Liver (tissue), 3 donors: ENCODE measurements at regions not wholly inside any gene's neighbourhood (a gene's known extent, or its start where the extent isn't known, plus 50 kb on each side); places are given as distances from the start of the nearest gene placed in this dataset.

Source experiments
- HNF4A ChIP-seq, 2 donors: conservative IDR thresholded peaks; 2 replicates each; pipeline ENCODE4 v1.6.1; 2016; ENCODE audit warnings: antibody characterized with exemption in 2 of 2, mild to moderate bottlenecking in 2 of 2
- RAD21 ChIP-seq, 2 donors: IDR thresholded peaks; 2 replicates each; pipeline ENCODE4 v1.6.1; 2016; ENCODE audit warnings: antibody characterized with exemption in 2 of 2, mild to moderate bottlenecking in 2 of 2
- YY1 ChIP-seq: IDR thresholded peaks from 2 replicates; pipeline ENCODE4 v1.6.1; 2016; ENCODE audit warnings: antibody characterized with exemption, mild to moderate bottlenecking
- TF ChIP-seq, protein P1 (sequence below): fragments of 150-350 bp; IDR thresholded peaks from 2 replicates; pipeline ENCODE4 v1.5.1; 2017; ENCODE audit warnings: improper control_type of control experiment, low read depth, low read length; ENCODE audit not compliant: missing input control
- TF ChIP-seq, protein P2 (sequence below): IDR thresholded peaks from 2 replicates; pipeline ENCODE4 v1.6.1; 2016; ENCODE audit warnings: antibody characterized with exemption, mild to moderate bottlenecking
- donor health status: healthy.
- donor health status: healthy.

DNA sequence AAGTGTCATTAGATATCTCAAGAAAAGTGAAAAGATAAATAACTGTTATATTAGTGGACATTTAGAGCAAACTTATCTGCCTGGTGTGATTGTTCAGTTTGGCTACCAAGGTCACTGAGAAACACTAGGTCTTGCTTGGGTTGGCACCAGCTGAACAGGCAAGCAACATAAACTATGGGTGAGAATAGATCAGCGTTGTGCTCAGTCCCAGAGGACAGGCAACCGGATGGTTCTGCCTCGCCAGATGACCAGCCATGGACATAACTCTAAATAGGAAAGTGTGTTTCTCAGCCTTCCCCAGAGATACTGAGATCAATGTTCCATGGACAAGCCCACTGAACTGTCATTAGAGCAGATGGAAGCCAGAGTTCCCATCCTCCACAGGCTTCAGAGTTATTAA is 203.4 kb upstream of the VRK2 start:
- TF ChIP-seq, protein P1, sequence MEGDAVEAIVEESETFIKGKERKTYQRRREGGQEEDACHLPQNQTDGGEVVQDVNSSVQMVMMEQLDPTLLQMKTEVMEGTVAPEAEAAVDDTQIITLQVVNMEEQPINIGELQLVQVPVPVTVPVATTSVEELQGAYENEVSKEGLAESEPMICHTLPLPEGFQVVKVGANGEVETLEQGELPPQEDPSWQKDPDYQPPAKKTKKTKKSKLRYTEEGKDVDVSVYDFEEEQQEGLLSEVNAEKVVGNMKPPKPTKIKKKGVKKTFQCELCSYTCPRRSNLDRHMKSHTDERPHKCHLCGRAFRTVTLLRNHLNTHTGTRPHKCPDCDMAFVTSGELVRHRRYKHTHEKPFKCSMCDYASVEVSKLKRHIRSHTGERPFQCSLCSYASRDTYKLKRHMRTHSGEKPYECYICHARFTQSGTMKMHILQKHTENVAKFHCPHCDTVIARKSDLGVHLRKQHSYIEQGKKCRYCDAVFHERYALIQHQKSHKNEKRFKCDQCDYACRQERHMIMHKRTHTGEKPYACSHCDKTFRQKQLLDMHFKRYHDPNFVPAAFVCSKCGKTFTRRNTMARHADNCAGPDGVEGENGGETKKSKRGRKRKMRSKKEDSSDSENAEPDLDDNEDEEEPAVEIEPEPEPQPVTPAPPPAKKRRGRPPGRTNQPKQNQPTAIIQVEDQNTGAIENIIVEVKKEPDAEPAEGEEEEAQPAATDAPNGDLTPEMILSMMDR: no peak
- no peak for TF ChIP-seq RAD21 (IDR thresholded peaks at IDR 0.05)
- TF ChIP-seq, protein P2, sequence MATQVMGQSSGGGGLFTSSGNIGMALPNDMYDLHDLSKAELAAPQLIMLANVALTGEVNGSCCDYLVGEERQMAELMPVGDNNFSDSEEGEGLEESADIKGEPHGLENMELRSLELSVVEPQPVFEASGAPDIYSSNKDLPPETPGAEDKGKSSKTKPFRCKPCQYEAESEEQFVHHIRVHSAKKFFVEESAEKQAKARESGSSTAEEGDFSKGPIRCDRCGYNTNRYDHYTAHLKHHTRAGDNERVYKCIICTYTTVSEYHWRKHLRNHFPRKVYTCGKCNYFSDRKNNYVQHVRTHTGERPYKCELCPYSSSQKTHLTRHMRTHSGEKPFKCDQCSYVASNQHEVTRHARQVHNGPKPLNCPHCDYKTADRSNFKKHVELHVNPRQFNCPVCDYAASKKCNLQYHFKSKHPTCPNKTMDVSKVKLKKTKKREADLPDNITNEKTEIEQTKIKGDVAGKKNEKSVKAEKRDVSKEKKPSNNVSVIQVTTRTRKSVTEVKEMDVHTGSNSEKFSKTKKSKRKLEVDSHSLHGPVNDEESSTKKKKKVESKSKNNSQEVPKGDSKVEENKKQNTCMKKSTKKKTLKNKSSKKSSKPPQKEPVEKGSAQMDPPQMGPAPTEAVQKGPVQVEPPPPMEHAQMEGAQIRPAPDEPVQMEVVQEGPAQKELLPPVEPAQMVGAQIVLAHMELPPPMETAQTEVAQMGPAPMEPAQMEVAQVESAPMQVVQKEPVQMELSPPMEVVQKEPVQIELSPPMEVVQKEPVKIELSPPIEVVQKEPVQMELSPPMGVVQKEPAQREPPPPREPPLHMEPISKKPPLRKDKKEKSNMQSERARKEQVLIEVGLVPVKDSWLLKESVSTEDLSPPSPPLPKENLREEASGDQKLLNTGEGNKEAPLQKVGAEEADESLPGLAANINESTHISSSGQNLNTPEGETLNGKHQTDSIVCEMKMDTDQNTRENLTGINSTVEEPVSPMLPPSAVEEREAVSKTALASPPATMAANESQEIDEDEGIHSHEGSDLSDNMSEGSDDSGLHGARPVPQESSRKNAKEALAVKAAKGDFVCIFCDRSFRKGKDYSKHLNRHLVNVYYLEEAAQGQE: no peak
- no peak for TF ChIP-seq YY1
- no peak for TF ChIP-seq HNF4A (conservative IDR thresholded peaks at IDR 0.05)
